ENCODE measurements at regions not wholly inside any gene's neighbourhood (a gene's known extent, or its start where the extent isn't known, plus 50 kb on each side); places are given as distances from the start of the nearest gene placed in this dataset.

GRCh38 chr1:60581455-60582220, 500.7 kb upstream of the NFIA start:
- no peak overlapping the region for H3K4me3 ChIP-seq (ENCODE audit: low read length)
- H3K4me1 ChIP-seq (ENCODE audit: insufficient read depth, low read length), result no peaks in the 10 kb centered on the region
- peaks cover 4 to 14% of the 10 kb centered on the region in 2 experiments for H3K9me3 ChIP-seq (ENCODE audit: control insufficient read depth in 1 of 2, insufficient read depth in 1 of 2, low read length in 2 of 2)
- Mint-ChIP-seq H3K4me3 (no peak overlapping the region), H3K27me3 (no peaks in the 10 kb centered on the region), H3K36me3 (ENCODE audit: low read depth) (no peaks in the 10 kb centered on the region), H3K9me3 (peaks cover 4% of the 10 kb centered on the region), H3K27ac (no peak overlapping the region), H3K4me1 (ENCODE audit: low read depth) (no peaks in the 10 kb centered on the region)
- no peak for TF ChIP-seq CTCF (IDR thresholded peaks at IDR 0.05)
- H3K27ac ChIP-seq (ENCODE audit: low read depth in 1 of 2, low read length in 2 of 2), result no peak overlapping the region
- no peak for DNase-seq
- intact Hi-C loops (cut with DNase I, micrococcal nuclease), result no loop called here
- POLR2A ChIA-PET, result no interaction called here
- H3K27me3 ChIP-seq (ENCODE audit: control insufficient read depth in 1 of 2, insufficient read depth in 2 of 2, low read length in 2 of 2), result no peaks in the 10 kb centered on the region
- H3K36me3 ChIP-seq (ENCODE audit: insufficient read depth, low read length), result no peaks in the 10 kb centered on the region
- CTCF ChIA-PET, result no interaction called here
- ATAC-seq (ENCODE audit: poor library complexity), result no peak

GRCh38 chr1:60577029-60577428, 503.5 kb upstream of the C1orf87 start:
- H3K9me3 Mint-ChIP-seq, result no peaks in the 10 kb centered on the region
- POLR2A ChIA-PET, result no interaction called here
- Histone ChIP-seq H3K4me1 (ENCODE audit: insufficient read depth, low read length) (no peaks in the 10 kb centered on the region), H3K9me3 (ENCODE audit: control insufficient read depth in 1 of 2, insufficient read depth in 1 of 2, low read length in 2 of 2) (no peaks in the 10 kb centered on the region), H3K36me3 (ENCODE audit: insufficient read depth, low read length) (no peaks in the 10 kb centered on the region), H3K27me3 (ENCODE audit: control insufficient read depth in 1 of 2, insufficient read depth in 2 of 2, low read length in 2 of 2) (no peaks in the 10 kb centered on the region), H3K4me3 (ENCODE audit: low read length) (no peak overlapping the region), H3K27ac (ENCODE audit: low read depth in 1 of 2, low read length in 2 of 2) (no peak overlapping the region)
- no peaks in the 10 kb centered on the region for H3K27me3 Mint-ChIP-seq
- intact Hi-C loops (cut with DNase I, micrococcal nuclease), result no loop called here
- no peaks in the 10 kb centered on the region for H3K4me1 Mint-ChIP-seq (ENCODE audit: low read depth)
- no peak overlapping the region for H3K27ac Mint-ChIP-seq
- no peak overlapping the region for H3K4me3 Mint-ChIP-seq
- H3K36me3 Mint-ChIP-seq (ENCODE audit: low read depth), result no peaks in the 10 kb centered on the region
- ATAC-seq (ENCODE audit: poor library complexity) (no peak), DNase-seq (no peak)
- CTCF ChIA-PET, result no interaction called here
- no peak for TF ChIP-seq CTCF (IDR thresholded peaks at IDR 0.05)

GRCh38 chr1:60575326-60575977, 501.9 kb upstream of the C1orf87 start:
- no peaks in the 10 kb centered on the region for H3K4me1 ChIP-seq (ENCODE audit: insufficient read depth, low read length)
- H3K36me3 ChIP-seq (ENCODE audit: insufficient read depth, low read length), result no peaks in the 10 kb centered on the region
- Mint-ChIP-seq H3K4me3 (no peak overlapping the region), H3K4me1 (ENCODE audit: low read depth) (no peaks in the 10 kb centered on the region), H3K27me3 (no peaks in the 10 kb centered on the region), H3K36me3 (ENCODE audit: low read depth) (no peaks in the 10 kb centered on the region), H3K9me3 (no peaks in the 10 kb centered on the region), H3K27ac (no peak overlapping the region)
- H3K9me3 ChIP-seq (ENCODE audit: control insufficient read depth in 1 of 2, insufficient read depth in 1 of 2, low read length in 2 of 2), result no peaks in the 10 kb centered on the region
- intact Hi-C loops (cut with DNase I, micrococcal nuclease), result no loop called here
- ChIA-PET POLR2A (no interaction called here), CTCF (no interaction called here)
- TF ChIP-seq CTCF (IDR thresholded peaks at IDR 0.05), result no peak
- no peak overlapping the region for H3K4me3 ChIP-seq (ENCODE audit: low read length)
- no peak for DNase-seq
- H3K27ac ChIP-seq (ENCODE audit: low read depth in 1 of 2, low read length in 2 of 2), result no peak overlapping the region
- H3K27me3 ChIP-seq (ENCODE audit: control insufficient read depth in 1 of 2, insufficient read depth in 2 of 2, low read length in 2 of 2), result no peaks in the 10 kb centered on the region
- ATAC-seq (ENCODE audit: poor library complexity), result no peak

Data from CD4-positive, alpha-beta T cell (primary cell).